ENCODE measurements at regions not wholly inside any gene's neighbourhood (a gene's known extent, or its start where the extent isn't known, plus 50 kb on each side); places are given as distances from the start of the nearest gene placed in this dataset.

DNA sequence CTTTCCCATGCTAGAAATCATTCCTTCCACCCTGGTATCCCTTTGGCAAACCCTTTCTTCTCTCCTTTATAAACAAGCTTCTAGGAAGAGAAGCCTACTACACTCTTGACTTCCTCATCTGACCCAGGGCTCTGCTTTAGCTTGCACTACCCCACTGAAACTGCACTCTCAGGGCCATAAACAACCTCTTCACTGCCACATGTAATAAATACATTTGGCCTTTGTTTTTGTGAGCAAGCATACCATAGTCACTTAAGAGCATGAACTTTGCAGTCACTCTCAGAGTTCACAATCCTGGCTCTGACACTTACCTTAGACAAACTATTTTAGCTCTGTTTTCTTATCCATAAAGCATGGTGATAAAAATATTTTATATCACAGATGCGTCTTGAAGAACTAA lies 50.7 kb upstream of the USP38 start:
- TF ChIP-seq, protein P1, sequence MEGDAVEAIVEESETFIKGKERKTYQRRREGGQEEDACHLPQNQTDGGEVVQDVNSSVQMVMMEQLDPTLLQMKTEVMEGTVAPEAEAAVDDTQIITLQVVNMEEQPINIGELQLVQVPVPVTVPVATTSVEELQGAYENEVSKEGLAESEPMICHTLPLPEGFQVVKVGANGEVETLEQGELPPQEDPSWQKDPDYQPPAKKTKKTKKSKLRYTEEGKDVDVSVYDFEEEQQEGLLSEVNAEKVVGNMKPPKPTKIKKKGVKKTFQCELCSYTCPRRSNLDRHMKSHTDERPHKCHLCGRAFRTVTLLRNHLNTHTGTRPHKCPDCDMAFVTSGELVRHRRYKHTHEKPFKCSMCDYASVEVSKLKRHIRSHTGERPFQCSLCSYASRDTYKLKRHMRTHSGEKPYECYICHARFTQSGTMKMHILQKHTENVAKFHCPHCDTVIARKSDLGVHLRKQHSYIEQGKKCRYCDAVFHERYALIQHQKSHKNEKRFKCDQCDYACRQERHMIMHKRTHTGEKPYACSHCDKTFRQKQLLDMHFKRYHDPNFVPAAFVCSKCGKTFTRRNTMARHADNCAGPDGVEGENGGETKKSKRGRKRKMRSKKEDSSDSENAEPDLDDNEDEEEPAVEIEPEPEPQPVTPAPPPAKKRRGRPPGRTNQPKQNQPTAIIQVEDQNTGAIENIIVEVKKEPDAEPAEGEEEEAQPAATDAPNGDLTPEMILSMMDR (IDR thresholded peaks at IDR 0.05): no peak
- no peak for TF ChIP-seq TCF7L2 (IDR thresholded peaks at IDR 0.05; ENCODE audit: low read depth, low read length)
- TF ChIP-seq POLR2AphosphoS5 (IDR thresholded peaks at IDR 0.05; ENCODE audit: low read depth, low read length): no peak
